Activated T-helper 2 cell treated with anti-CD3 and anti-CD28 coated beads, Interferon-gamma antibody, Interleukin-2, Interleukin-4, amounts not matched to agents 10 μg/mL and 5 μg/mL and 100 μg/mL, durations not matched to agents 14 hours and 24 hours and 36 hours (primary cell): ENCODE measurements at regions not wholly inside any gene's neighbourhood (a gene's known extent, or its start where the extent isn't known, plus 50 kb on each side); places are given as distances from the start of the nearest gene placed in this dataset.

Source experiments
- DNase-seq: peaks from one replicate; pipeline ENCODE4 v3.0.0; 2021; ENCODE audit warnings: low spot score
- H3K27ac Mint-ChIP-seq: one replicate; pipeline ENCODE4 v1.8.0; 2021; ENCODE audit warnings: mixed read lengths
- H3K27me3 Mint-ChIP-seq: one replicate; pipeline ENCODE4 v1.8.0; 2021; ENCODE audit warnings: low read depth, mixed read lengths
- H3K36me3 Mint-ChIP-seq: one replicate; pipeline ENCODE4 v1.8.0; 2021; ENCODE audit warnings: low read depth, mixed read lengths
- H3K4me1 Mint-ChIP-seq: one replicate; pipeline ENCODE4 v1.8.0; 2021; ENCODE audit warnings: low read depth, mixed read lengths
- H3K4me3 Mint-ChIP-seq: one replicate; pipeline ENCODE4 v1.8.0; 2021; ENCODE audit warnings: low read depth, mild to moderate bottlenecking, moderate library complexity, mixed read lengths
- H3K9me3 Mint-ChIP-seq: one replicate; pipeline ENCODE4 v1.8.0; 2021; ENCODE audit warnings: mixed read lengths
- intact Hi-C: fragments of 100-400 bp; cut with micrococcal nuclease; formaldehyde crosslinking; loops from one replicate; pipeline ENCODE4 v1.15.1; 2023

- Mint-ChIP-seq H3K36me3 (no peaks in the 10 kb centered on the region), H3K27me3 (no peaks in the 10 kb centered on the region), H3K9me3 (peaks cover 66% of the 10 kb centered on the region), H3K4me1 (no peaks in the 10 kb centered on the region), H3K27ac (no peak overlapping the region), H3K4me3 (no peak overlapping the region)
- DNase-seq: no peak
- intact Hi-C loops: no loop called here
Observed at GRCh38 chr13:63605962-63606361, 2190.3 kb upstream of the PCDH20 start.

DNA sequence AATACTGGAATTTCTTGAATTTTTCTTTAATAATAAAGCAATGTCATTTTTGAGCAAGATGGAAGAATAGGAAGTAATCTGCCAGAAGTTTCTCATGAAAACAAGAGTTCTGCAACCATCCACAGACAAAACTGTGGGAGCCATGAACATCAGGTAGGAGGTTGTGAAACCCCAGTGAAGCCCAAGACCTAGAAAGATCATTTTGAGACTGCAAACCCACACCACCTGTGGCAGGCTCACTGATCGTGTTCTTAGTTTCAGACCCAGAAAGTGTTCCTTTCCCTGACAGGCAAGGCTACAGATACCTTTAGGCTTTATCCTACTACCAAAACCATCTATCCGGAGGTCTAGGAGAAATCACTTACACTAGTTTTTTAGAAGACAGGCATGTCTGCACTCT, 2189.8 kb upstream of the PCDH20 start:
- no peak overlapping the region for H3K27ac Mint-ChIP-seq
- intact Hi-C loops: no loop called here
- peaks cover 60% of the 10 kb centered on the region for H3K9me3 Mint-ChIP-seq
- H3K4me3 Mint-ChIP-seq: no peak overlapping the region
- DNase-seq: no peak
- no peaks in the 10 kb centered on the region for H3K4me1 Mint-ChIP-seq
- no peaks in the 10 kb centered on the region for H3K27me3 Mint-ChIP-seq
- H3K36me3 Mint-ChIP-seq: no peaks in the 10 kb centered on the region

- H3K36me3 Mint-ChIP-seq: no peaks in the 10 kb centered on the region
- no peak overlapping the region for H3K27ac Mint-ChIP-seq
- H3K27me3 Mint-ChIP-seq: no peaks in the 10 kb centered on the region
- DNase-seq: no peak
- H3K4me1 Mint-ChIP-seq: no peaks in the 10 kb centered on the region
- H3K9me3 Mint-ChIP-seq: peaks cover 14% of the 10 kb centered on the region
- intact Hi-C loops: no loop called here
- no peak overlapping the region for H3K4me3 Mint-ChIP-seq
Observed at GRCh38 chr13:63595811-63596210, 2180.2 kb upstream of the PCDH20 start.

DNA sequence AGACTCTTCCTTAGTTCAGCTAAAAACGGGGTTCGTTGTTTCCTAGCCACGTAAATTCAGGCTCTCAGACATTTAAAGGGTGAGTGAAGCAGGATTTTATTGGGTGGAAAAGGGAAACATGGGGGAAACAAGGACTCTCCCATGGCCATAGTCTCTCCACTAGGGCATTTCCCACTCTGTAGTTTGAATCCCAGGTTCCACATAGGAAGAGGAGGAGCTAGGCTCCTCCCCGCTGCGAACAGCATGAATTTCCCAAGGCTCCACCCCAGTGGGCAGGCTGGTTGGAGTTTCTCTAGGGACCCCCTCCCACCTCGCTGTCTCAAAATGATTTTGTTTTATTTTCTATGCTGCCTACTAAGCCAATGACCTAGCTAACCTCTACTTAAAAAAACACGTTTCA, 2170.8 kb upstream of the PCDH20 start:
- intact Hi-C loops: no loop called here
- no peak overlapping the region for H3K4me3 Mint-ChIP-seq
- DNase-seq: no peak
- H3K36me3 Mint-ChIP-seq: no peaks in the 10 kb centered on the region
- H3K9me3 Mint-ChIP-seq: peaks cover 37% of the 10 kb centered on the region
- H3K4me1 Mint-ChIP-seq: no peaks in the 10 kb centered on the region
- H3K27ac Mint-ChIP-seq: no peak overlapping the region
- H3K27me3 Mint-ChIP-seq: no peaks in the 10 kb centered on the region

DNA sequence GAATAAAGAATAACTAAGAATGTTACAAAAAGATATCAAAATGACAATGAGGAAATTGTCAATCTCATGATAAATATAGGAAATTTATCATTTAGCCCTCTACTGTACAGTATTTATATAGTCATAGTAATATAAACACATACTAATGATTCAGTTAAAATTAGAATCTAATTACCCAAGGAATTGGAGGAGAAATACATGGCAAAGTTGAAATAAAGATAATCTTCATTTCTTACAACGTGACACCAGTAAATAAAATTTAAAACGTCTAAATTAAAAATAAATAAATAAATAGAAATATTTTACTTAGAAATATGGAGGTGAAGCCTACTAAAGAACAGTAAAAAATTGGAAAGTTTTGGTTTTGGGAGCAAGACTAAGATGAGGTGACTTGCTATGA, 2163.1 kb upstream of the PCDH20 start:
- Mint-ChIP-seq H3K4me1 (no peaks in the 10 kb centered on the region), H3K27me3 (no peaks in the 10 kb centered on the region), H3K36me3 (no peaks in the 10 kb centered on the region), H3K4me3 (no peak overlapping the region), H3K9me3 (peaks cover 35% of the 10 kb centered on the region), H3K27ac (no peak overlapping the region)
- intact Hi-C loops: no loop called here
- DNase-seq: no peak

GRCh38 chr13:63567031-63567430, 2151.4 kb upstream of the PCDH20 start:
- no peak overlapping the region for H3K4me3 Mint-ChIP-seq
- no peaks in the 10 kb centered on the region for H3K4me1 Mint-ChIP-seq
- no peak overlapping the region for H3K27ac Mint-ChIP-seq
- no peak for DNase-seq
- peaks cover 12% of the 10 kb centered on the region for H3K9me3 Mint-ChIP-seq
- H3K27me3 Mint-ChIP-seq: no peaks in the 10 kb centered on the region
- no peaks in the 10 kb centered on the region for H3K36me3 Mint-ChIP-seq
- intact Hi-C loops: no loop called here

DNA sequence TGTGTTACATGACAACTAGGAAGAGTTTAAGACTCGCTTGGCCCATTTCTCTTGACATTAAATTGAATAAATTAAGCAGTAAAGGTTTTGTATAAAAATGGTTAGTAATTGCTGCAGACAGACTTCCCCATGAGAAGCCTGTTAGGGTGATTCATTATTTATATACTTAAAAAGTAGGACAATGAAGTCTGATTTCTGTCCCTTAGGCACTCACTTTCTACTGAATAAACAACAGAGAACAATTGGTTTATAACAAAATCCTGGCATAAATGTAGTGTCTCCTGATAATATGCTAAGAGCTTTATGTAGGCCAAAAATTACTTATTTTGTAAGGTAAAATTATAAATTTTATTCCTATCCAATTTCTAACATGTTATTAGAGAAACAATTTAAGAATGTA, 2138.5 kb upstream of the PCDH20 start:
- Mint-ChIP-seq H3K4me3 (no peak overlapping the region), H3K36me3 (no peaks in the 10 kb centered on the region), H3K4me1 (no peaks in the 10 kb centered on the region), H3K27me3 (no peaks in the 10 kb centered on the region), H3K27ac (no peak overlapping the region), H3K9me3 (peaks cover 14% of the 10 kb centered on the region)
- no peak for DNase-seq
- intact Hi-C loops: no loop called here

GRCh38 chr13:63551731-63552130, 2136.1 kb upstream of the PCDH20 start:
- no peaks in the 10 kb centered on the region for H3K27me3 Mint-ChIP-seq
- no peak for DNase-seq
- H3K4me3 Mint-ChIP-seq: no peak overlapping the region
- no peak overlapping the region for H3K27ac Mint-ChIP-seq
- H3K9me3 Mint-ChIP-seq: peaks cover 13% of the 10 kb centered on the region
- no peaks in the 10 kb centered on the region for H3K4me1 Mint-ChIP-seq
- intact Hi-C loops: no loop called here
- no peaks in the 10 kb centered on the region for H3K36me3 Mint-ChIP-seq

- Mint-ChIP-seq H3K9me3 (peaks cover 14% of the 10 kb centered on the region), H3K4me1 (no peaks in the 10 kb centered on the region), H3K36me3 (no peaks in the 10 kb centered on the region), H3K27me3 (no peaks in the 10 kb centered on the region), H3K4me3 (no peak overlapping the region), H3K27ac (no peak overlapping the region)
- intact Hi-C loops: no loop called here
- DNase-seq: no peak
Observed at GRCh38 chr13:63546524-63546923, 2130.9 kb upstream of the PCDH20 start.

- DNase-seq: no peak
- H3K4me1 Mint-ChIP-seq: no peaks in the 10 kb centered on the region
- peaks cover 22% of the 10 kb centered on the region for H3K9me3 Mint-ChIP-seq
- no peaks in the 10 kb centered on the region for H3K27me3 Mint-ChIP-seq
- intact Hi-C loops: no loop called here
- no peak overlapping the region for H3K27ac Mint-ChIP-seq
- no peaks in the 10 kb centered on the region for H3K36me3 Mint-ChIP-seq
- no peak overlapping the region for H3K4me3 Mint-ChIP-seq
Observed at GRCh38 chr13:63542770-63543169, 2127.1 kb upstream of the PCDH20 start.

DNA sequence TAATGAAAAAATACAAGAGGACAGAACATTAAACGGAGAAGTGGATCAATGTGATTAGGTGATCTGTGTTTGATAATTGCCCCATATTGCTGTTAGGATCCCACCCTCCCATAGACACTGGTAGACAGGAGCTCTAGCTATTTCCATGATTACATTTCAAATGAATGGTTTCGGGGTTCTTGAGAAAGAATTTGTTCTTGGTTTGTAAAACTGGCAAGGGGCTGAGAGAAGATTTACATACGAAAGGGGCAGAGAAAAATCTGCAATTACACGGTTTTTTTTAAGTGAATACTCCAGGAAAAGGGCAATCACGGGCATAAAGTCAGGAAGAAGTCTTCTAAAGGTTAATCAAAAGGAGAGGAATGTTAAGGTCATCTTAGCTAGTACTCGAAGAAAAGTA, 2125.7 kb upstream of the PCDH20 start:
- DNase-seq: no peak
- no peaks in the 10 kb centered on the region for H3K36me3 Mint-ChIP-seq
- intact Hi-C loops: no loop called here
- H3K27me3 Mint-ChIP-seq: no peaks in the 10 kb centered on the region
- H3K9me3 Mint-ChIP-seq: peaks cover 28% of the 10 kb centered on the region
- H3K4me1 Mint-ChIP-seq: no peaks in the 10 kb centered on the region
- H3K4me3 Mint-ChIP-seq: no peak overlapping the region
- no peak overlapping the region for H3K27ac Mint-ChIP-seq

- H3K36me3 Mint-ChIP-seq: no peaks in the 10 kb centered on the region
- H3K27ac Mint-ChIP-seq: no peak overlapping the region
- intact Hi-C loops: no loop called here
Observed at GRCh38 chr13:63540061-63540460, 2124.4 kb upstream of the PCDH20 start.

DNA sequence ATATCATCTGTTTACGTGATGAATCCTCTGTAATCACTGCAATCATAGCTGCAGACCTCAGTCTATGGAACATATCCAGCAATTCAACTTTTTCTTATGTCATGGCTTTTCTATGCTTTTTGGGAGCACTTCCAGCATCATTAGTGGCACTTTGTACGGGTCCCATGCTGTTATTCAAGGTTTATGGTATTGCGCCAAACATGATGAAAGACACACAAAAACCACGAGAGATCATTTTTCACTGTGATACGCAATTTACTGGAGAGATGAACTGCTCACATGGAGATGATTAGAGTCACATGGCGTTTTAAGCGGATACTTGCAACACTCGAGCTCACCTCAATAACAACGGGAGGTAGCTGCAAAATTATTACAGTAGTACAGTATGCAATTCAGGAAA, 2101.7 kb upstream of the PCDH20 start:
- H3K27me3 Mint-ChIP-seq: no peaks in the 10 kb centered on the region
- H3K27ac Mint-ChIP-seq: no peak overlapping the region
- no peak for DNase-seq
- intact Hi-C loops: no loop called here
- H3K4me3 Mint-ChIP-seq: no peak overlapping the region
- no peaks in the 10 kb centered on the region for H3K4me1 Mint-ChIP-seq
- peaks cover 23% of the 10 kb centered on the region for H3K9me3 Mint-ChIP-seq
- no peaks in the 10 kb centered on the region for H3K36me3 Mint-ChIP-seq

More at GRCh38 chr13:63540061-63540460, 2124.4 kb upstream of the PCDH20 start:
- Mint-ChIP-seq H3K27me3 (no peaks in the 10 kb centered on the region), H3K9me3 (peaks cover 29% of the 10 kb centered on the region), H3K4me3 (no peak overlapping the region), H3K4me1 (no peaks in the 10 kb centered on the region)
- no peak for DNase-seq

- intact Hi-C loops: no loop called here
- Mint-ChIP-seq H3K4me1 (no peaks in the 10 kb centered on the region), H3K9me3 (peaks cover 25% of the 10 kb centered on the region), H3K4me3 (no peak overlapping the region), H3K36me3 (no peaks in the 10 kb centered on the region), H3K27ac (no peak overlapping the region), H3K27me3 (no peaks in the 10 kb centered on the region)
- no peak for DNase-seq
Observed at GRCh38 chr13:63516124-63516523, 2100.5 kb upstream of the PCDH20 start.
